ENCODE measurements at regions not wholly inside any gene's neighbourhood (a gene's known extent, or its start where the extent isn't known, plus 50 kb on each side); places are given as distances from the start of the nearest gene placed in this dataset.
"Not testable (repeated sequence)": the region's sequence is repeated elsewhere in the genome, so short reads cannot be mapped to it uniquely, and the experiment has no call there.

- ATAC-seq (replicated peaks) = no peak
- no peak overlapping the region for H3K27ac Mint-ChIP-seq
- H3K27me3 Mint-ChIP-seq = peaks cover 0 to 3% of the 10 kb centered on the region in 2 donors
- H3K36me3 Mint-ChIP-seq = no peaks in the 10 kb centered on the region
- H3K4me1 Mint-ChIP-seq = no peaks in the 10 kb centered on the region
- no peak for DNase-seq
- H3K9me3 Mint-ChIP-seq = peaks cover 1 to 6% of the 10 kb centered on the region in 2 donors
- no peak overlapping the region for H3K4me3 Mint-ChIP-seq
These were observed 722.2 kb downstream of the MATN1 start for GRCh38 chr1:30001011-30001731.

- Mint-ChIP-seq H3K36me3 (no peaks in the 10 kb centered on the region), H3K4me3 (no peak overlapping the region), H3K27me3 (peaks cover 0 to 3% of the 10 kb centered on the region in 2 donors), H3K4me1 (no peaks in the 10 kb centered on the region), H3K9me3 (peaks cover 5 to 9% of the 10 kb centered on the region in 2 donors), H3K27ac (no peak overlapping the region)
- ATAC-seq (replicated peaks) = no peak
- DNase-seq = no peak
These were observed 723.1 kb downstream of the MATN1 start for GRCh38 chr1:30000266-30000665.

GRCh38 chr1:29999595-29999994 is 723.8 kb downstream of the MATN1 start:
- peaks cover 0 to 3% of the 10 kb centered on the region in 2 donors for H3K27me3 Mint-ChIP-seq
- H3K36me3 Mint-ChIP-seq = no peaks in the 10 kb centered on the region
- H3K4me1 Mint-ChIP-seq = no peaks in the 10 kb centered on the region
- no peak overlapping the region for H3K4me3 Mint-ChIP-seq
- ATAC-seq (replicated peaks) (no peak), DNase-seq (no peak)
- H3K27ac Mint-ChIP-seq = no peak overlapping the region
- peaks cover 8 to 9% of the 10 kb centered on the region in 2 donors for H3K9me3 Mint-ChIP-seq

- Mint-ChIP-seq H3K27ac (no peak overlapping the region), H3K27me3 (peaks cover 0 to 3% of the 10 kb centered on the region in 2 donors), H3K9me3 (peaks cover 9 to 10% of the 10 kb centered on the region in 2 donors), H3K36me3 (no peaks in the 10 kb centered on the region), H3K4me1 (no peaks in the 10 kb centered on the region), H3K4me3 (no peak overlapping the region)
- DNase-seq (no peak), ATAC-seq (replicated peaks) (no peak)
These were observed 724.7 kb downstream of the MATN1 start for GRCh38 chr1:29998686-29999085.

- H3K9me3 Mint-ChIP-seq = peaks cover 13 to 15% of the 10 kb centered on the region in 2 donors
- not testable (repeated sequence) for H3K4me1 Mint-ChIP-seq; H3K27me3 Mint-ChIP-seq; H3K4me3 Mint-ChIP-seq; H3K27ac Mint-ChIP-seq; DNase-seq; ATAC-seq (replicated peaks); H3K36me3 Mint-ChIP-seq
These were observed 725.6 kb downstream of the MATN1 start for GRCh38 chr1:29997818-29998217.

- ATAC-seq (replicated peaks) (no peak), DNase-seq (no peak)
- Mint-ChIP-seq H3K36me3 (peaks cover 0 to 6% of the 10 kb centered on the region in 2 donors), H3K9me3 (peaks cover 16 to 18% of the 10 kb centered on the region in 2 donors), H3K27ac (no peak overlapping the region), H3K27me3 (peaks cover 0 to 4% of the 10 kb centered on the region in 2 donors), H3K4me3 (no peak overlapping the region), H3K4me1 (no peaks in the 10 kb centered on the region)
These were observed 729.4 kb downstream of the MATN1 start for GRCh38 chr1:29993950-29994349.

- Mint-ChIP-seq H3K4me1 (no peaks in the 10 kb centered on the region), H3K27ac (no peak overlapping the region), H3K4me3 (no peak overlapping the region), H3K36me3 (peaks cover 0 to 6% of the 10 kb centered on the region in 2 donors), H3K27me3 (peaks cover 4% of the 10 kb centered on the region in 2 donors), H3K9me3 (peaks cover 16 to 18% of the 10 kb centered on the region in 2 donors)
- DNase-seq = no peak
- no peak for ATAC-seq (replicated peaks)
These were observed 731.6 kb downstream of the MATN1 start for GRCh38 chr1:29991815-29992214.

GRCh38 chr1:29991025-29991424 is 732.4 kb downstream of the MATN1 start:
- Mint-ChIP-seq H3K36me3 (peaks cover 0 to 6% of the 10 kb centered on the region in 2 donors), H3K27ac (no peak overlapping the region), H3K4me1 (no peaks in the 10 kb centered on the region), H3K4me3 (no peak overlapping the region), H3K9me3 (peaks cover 11 to 16% of the 10 kb centered on the region in 2 donors), H3K27me3 (peaks cover 4 to 10% of the 10 kb centered on the region in 2 donors)
- no peak for DNase-seq
- no peak for ATAC-seq (replicated peaks)

- Mint-ChIP-seq H3K27ac (no peak overlapping the region), H3K4me3 (no peak overlapping the region), H3K4me1 (no peaks in the 10 kb centered on the region), H3K36me3 (peaks cover 0 to 6% of the 10 kb centered on the region in 2 donors), H3K27me3 (peaks cover 4 to 11% of the 10 kb centered on the region in 2 donors), H3K9me3 (peaks cover 9 to 13% of the 10 kb centered on the region in 2 donors)
- DNase-seq (no peak), ATAC-seq (replicated peaks) (no peak)
These were observed 733.1 kb downstream of the MATN1 start for GRCh38 chr1:29990304-29990703.

- ATAC-seq (replicated peaks) (no peak), DNase-seq (no peak)
- Mint-ChIP-seq H3K4me1 (no peaks in the 10 kb centered on the region), H3K36me3 (no peaks in the 10 kb centered on the region), H3K27ac (no peak overlapping the region), H3K9me3 (peaks cover 4 to 8% of the 10 kb centered on the region in 2 donors), H3K4me3 (no peak overlapping the region), H3K27me3 (peaks cover 16 to 29% of the 10 kb centered on the region in 2 donors)
These were observed 736.4 kb downstream of the MATN1 start for GRCh38 chr1:29986986-29987385.

- Mint-ChIP-seq H3K27ac (no peak overlapping the region), H3K4me3 (no peak overlapping the region), H3K27me3 (peaks cover 24 to 29% of the 10 kb centered on the region in 2 donors), H3K36me3 (no peaks in the 10 kb centered on the region), H3K4me1 (no peaks in the 10 kb centered on the region), H3K9me3 (peaks cover 6 to 13% of the 10 kb centered on the region in 2 donors)
- ATAC-seq (replicated peaks) (no peak), DNase-seq (no peak)
These were observed 737.8 kb downstream of the MATN1 start for GRCh38 chr1:29985606-29985945.

- H3K27ac Mint-ChIP-seq = no peak overlapping the region
- no peaks in the 10 kb centered on the region for H3K4me1 Mint-ChIP-seq
- no peaks in the 10 kb centered on the region for H3K36me3 Mint-ChIP-seq
- ATAC-seq (replicated peaks) (no peak), DNase-seq (no peak)
- peaks cover 20 to 29% of the 10 kb centered on the region in 2 donors for H3K27me3 Mint-ChIP-seq
- peaks cover 3 to 13% of the 10 kb centered on the region in 2 donors for H3K9me3 Mint-ChIP-seq
- no peak overlapping the region for H3K4me3 Mint-ChIP-seq
These were observed 738.4 kb downstream of the MATN1 start for GRCh38 chr1:29984862-29985605.

- no peak overlapping the region for H3K27ac Mint-ChIP-seq
- no peaks in the 10 kb centered on the region for H3K4me1 Mint-ChIP-seq
- DNase-seq = no peak
- no peak for ATAC-seq (replicated peaks)
- no peaks in the 10 kb centered on the region for H3K36me3 Mint-ChIP-seq
- H3K9me3 Mint-ChIP-seq = peaks cover 3 to 10% of the 10 kb centered on the region in 2 donors
- no peak overlapping the region for H3K4me3 Mint-ChIP-seq
- H3K27me3 Mint-ChIP-seq = peaks cover 20 to 29% of the 10 kb centered on the region in 2 donors
These were observed 739.1 kb downstream of the MATN1 start for GRCh38 chr1:29984166-29984861.

GRCh38 chr1:29983321-29983720 is 740.1 kb downstream of the MATN1 start:
- no peaks in the 10 kb centered on the region for H3K4me1 Mint-ChIP-seq
- H3K9me3 Mint-ChIP-seq = peaks cover 3 to 10% of the 10 kb centered on the region in 2 donors
- no peak for DNase-seq
- no peak overlapping the region for H3K27ac Mint-ChIP-seq
- ATAC-seq (replicated peaks) = no peak
- H3K4me3 Mint-ChIP-seq = no peak overlapping the region
- H3K27me3 Mint-ChIP-seq = peaks cover 20 to 29% of the 10 kb centered on the region in 2 donors
- no peaks in the 10 kb centered on the region for H3K36me3 Mint-ChIP-seq
